ENCODE measurements at regions not wholly inside any gene's neighbourhood (a gene's known extent, or its start where the extent isn't known, plus 50 kb on each side); places are given as distances from the start of the nearest gene placed in this dataset.

DNA sequence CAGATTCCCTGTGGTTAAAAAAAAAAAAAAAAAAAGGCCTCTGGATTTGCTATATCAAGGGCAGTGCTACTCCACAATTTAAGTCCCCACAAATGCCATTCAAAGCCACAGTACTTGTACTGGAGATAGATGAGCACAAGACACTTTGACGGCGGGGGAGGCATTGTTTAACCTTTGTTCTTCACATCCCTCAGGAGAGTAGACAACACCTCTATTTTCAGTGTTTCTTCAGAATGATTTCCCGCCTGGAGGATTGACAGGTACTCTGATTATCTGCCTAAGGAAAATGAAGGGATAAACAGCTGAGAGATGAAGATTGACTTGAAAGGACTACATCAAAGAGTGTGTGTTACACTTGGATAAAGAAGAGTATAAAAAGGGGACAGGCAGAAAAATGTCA lies 58.7 kb downstream of the OTOL1 start:
- no peak for DNase-seq

DNA sequence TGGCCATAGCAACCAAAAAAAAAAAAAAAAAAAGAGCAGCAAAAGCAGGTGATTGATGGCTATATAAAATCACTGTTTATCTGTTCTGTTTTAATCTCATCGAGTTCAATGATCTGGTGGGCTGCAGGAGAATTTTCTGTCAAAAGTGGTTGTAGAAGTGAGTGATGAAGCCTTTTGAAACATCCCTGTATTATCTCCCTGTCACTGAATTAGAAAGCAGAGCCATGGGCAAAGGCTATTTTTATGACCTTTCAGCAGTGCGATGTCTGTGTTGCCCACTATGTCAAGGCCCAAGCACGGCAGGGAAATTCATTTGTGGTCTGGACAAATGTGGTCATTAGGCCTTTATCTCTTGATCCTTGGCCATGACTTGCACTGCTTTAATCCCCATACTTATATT lies 59.9 kb downstream of the OTOL1 start:
- no peak for DNase-seq

DNA sequence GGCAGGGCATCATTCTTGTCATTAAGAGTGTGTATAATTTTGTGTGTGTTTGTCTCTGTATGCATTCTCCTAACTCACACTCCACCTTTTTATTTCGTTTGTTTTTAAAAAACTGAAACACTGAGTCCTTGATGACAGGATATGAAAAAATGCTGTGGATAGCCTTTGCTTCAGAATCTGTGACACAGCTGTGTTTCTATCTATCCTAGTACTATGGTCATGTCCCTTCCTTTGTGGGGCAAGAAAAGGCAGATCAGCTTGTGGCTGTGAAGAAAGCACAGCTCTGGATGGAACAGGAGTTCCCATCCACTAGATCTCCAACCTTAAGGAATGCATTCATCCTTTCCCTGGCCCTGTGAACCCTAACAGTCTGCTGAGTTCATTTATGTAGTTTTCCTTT lies 60.3 kb downstream of the OTOL1 start:
- no peak for DNase-seq

DNA sequence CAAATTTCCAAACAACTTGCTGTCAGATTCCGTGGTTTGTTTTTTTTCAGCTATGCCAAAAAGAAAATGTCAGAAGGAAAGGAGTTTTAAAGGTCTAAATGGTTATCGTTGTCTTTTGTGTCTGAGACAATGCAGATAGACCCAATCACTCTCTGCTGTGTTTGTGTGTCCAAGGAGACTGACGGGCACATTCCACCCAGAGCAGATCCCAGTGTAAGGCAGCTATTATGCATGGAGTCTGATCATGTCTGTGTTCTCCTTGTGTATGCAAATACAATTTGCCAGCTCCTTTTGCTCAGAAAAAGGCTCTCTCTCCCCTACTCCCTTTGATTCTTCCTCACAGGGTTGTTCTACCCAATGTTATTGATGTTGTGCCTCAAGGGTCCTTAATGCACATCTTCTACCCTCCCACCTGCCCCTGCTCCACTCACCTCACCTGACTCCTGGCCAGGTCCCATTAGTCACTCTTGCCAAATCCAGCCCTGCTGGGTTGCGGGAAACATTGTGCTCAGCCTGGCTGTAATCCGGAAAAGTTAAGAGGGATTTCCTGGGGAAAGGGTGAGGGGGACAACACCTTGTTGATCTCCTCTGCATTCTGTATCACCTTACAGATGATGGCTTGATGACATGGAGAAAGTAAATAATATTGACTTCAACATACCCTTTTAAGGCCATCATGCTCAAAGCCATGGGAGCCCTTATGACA lies 61.0 kb downstream of the OTOL1 start:
- no peak for DNase-seq

DNA sequence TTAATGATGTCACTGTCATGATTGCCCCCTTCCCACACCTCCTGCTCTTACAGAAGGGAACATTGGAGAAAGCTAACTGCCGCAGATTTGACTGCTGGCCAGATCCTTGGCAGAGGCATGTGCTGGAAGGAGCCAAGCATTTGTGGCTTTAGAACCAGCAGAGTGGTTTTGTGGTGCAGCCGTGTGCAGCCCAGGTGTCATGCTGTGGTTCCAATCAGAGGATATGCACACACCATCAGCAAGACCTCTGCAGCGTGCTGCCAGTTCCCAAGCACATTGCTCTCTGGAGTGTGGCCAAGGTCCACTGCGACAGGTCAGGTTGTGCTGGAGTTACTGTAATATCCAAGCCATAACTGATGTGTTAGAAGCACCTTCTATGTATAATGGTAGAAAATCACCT lies 61.6 kb downstream of the OTOL1 start:
- no peak for DNase-seq

DNA sequence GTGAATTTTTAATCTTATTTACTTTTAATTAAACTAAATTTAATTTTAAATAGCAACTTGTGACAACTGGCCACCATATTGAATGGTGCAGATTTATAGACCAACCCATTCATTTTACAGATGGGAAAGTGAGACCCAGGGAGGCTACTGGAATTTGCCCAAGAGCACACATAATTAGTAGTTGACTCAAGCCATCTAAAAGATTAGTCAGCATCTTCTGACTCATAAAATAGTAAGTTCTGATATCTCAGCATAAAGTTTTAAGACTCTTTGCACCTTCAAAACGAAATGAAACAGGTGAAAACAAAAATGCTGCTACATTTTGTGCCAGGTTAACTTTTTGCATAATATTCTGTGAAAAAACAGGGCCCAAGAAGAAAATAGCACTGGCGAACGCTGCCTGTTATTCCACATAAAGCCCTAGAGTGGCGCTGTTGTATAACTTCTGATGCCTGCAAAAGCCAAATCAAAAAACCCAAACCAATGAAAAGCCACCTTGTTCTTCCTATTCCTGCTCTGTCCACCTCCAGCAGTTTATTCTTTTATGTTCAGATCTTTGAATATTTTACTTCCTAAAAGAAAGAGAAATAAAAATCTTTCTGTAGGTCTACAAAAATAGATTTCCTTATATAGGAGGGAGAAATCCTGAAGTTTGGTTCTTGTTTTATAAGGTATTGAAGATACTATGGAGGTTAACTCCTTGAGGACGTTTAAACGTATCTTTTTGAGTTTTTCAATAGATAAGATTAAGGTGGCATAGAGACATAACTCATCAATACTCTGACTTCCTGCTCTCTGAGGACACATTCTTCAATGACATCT lies 62.8 kb downstream of the OTOL1 start:
- peak; percentile 57 for DNase-seq

DNA sequence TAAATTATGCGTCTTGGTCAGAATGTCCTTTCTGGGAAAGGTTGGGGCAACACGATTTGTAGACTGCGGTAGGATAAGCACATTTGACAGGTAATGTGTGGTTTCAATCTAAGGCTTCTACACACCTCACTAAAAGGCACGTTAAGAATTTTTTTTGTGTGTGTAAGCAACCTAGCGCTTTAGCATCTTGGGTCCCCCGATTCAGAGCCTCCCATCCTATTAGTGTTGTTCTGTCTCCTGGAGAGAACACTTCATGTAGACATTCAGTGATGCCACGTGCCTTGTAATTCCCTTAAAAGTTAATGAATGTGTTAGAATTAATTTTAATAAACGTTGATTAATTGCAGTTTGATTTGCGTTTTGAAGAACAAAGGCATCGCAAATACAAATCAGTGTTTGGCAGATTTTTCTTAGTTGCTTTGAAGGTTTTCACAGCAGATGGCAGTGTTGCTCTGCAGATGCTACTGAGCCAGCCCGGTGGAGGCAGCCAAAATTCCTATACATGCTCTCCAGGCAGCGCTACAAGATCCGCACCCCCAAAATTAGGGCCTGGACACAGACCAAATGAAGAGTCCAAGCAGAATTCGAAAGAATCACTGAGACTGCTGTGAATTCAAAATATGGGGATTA lies 63.5 kb downstream of the OTOL1 start:
- peak; percentile 57 for DNase-seq

DNA sequence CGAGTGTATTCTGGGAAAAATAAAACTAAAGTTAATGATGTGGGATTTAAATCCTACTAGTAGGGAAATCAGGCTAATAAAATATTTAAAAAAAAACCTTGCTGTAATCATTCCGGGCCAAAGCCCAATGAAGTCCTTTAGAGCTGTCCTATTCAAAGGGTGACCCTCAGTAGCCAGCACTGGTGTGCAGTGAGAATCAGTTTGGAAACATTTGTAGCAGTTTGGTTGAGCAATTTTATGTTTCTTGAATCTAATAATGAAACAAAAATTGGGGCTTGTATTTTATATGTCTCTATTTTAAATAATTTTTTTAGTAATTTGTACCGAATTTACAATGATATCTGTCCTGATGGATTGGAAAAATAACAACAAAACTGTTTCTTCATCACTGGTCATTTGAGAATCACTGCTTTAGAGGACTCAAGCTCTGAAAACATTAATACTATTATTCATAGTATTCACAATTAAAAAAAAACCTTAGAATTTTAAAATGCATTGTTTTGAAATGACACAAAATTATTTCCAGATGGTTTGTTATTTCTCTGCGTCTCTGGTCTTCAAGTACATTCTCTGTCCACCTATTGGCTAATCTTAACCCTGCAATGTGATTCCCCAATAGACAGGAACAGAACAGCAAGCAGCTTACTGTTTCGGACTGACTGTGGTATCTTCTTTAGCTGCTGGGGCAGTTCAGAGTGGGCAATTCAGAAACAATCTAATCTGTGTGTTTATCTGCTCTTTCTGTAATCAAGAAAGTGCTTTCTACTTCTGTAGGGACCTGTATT lies 71.2 kb downstream of the OTOL1 start:
- DNase-seq, result no peak

DNA sequence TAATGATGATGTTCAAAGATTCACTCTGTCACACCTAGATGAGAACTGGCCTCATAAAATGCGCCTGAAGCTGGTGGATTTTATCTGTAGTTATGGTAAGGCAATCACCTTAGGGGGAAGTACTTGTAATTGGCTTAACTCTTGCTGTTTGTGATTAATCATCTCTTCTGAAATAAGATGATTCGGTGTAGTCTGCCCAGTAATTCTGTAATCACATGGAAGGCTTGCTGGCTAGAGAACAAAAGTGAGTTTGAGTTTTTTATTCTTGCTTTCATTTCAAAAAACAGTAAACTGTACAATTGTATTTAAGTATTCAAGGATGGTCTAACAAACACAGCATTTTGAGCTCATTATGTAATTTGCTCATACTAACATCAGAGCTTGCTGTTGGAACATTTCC lies 72.1 kb downstream of the OTOL1 start:
- DNase-seq, result no peak

DNA sequence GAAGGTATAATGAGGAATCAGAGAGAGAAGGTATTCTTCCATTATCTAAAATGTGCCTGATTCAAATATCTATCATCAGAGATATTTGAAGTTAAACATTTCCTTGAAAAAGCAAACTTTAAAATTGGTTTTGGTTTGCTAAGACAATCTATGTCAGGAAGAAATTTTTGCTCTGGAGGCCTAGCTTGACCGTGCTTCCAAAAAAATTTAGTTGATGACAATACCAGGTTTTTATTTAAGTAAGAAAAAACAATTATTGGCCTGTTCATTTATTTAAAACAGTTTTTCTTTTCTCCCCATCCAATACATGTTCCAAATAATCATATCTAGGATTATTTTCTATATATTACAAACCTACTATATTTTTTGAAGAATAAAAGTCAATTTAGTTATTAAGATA lies 75.3 kb downstream of the OTOL1 start:
- DNase-seq, result no peak

DNA sequence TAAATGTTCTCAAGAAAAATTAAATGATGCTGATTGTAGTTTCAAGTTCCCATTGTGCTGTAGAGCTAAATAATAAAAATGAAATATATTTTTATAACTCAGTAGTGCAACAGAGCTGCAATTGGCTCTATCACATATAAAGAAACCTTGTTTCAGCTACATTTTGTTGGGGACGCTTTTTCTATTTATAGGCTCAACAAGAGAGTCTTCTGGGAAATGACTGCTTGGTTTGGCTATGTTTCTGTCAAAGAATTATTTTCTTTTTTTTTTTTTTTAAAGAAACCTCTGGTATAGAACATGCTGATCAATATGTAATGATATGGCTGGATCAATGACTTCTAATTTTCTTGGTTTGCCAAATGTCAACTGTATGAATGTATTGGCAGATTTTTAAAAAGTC lies 76.5 kb downstream of the OTOL1 start:
- no peak for DNase-seq

DNA sequence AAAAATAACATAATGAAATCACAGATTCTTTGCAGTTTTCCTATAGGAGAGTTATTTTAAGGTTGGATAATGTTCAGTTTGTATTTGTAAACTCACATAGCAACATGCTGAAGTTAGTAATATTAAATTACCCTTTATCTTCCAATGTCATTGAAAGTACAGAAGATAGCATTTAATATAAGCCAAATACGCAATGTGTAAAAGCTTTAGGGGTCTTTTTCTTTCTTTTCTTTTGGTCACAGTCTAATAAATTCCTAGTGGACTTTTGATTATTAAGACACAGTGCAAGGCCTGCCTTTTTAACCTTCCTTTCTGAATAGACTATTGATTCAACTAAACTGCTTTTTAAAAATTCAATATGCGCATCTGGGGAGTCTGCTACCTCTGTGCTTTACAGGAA lies 79.3 kb downstream of the OTOL1 start:
- no peak for DNase-seq

DNA sequence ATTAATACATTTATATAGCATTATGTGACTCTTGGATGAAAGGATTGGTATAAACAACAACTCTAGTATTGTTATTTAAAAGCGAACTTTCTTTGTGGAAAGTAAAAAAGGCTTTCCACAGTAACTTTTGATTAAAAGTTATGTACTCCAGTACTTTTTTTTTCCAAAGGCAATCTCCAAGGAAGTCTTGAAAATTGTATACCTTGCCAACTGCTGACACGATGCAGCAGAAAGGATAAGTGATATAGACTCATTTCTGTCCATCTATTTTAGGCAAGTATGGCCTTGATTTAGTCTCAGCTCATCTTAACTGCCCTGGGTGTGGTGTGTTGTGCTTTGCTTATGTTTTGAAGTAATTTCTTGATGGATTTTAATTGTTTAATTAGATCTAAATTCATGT lies 79.7 kb downstream of the OTOL1 start:
- DNase-seq, result no peak

DNA sequence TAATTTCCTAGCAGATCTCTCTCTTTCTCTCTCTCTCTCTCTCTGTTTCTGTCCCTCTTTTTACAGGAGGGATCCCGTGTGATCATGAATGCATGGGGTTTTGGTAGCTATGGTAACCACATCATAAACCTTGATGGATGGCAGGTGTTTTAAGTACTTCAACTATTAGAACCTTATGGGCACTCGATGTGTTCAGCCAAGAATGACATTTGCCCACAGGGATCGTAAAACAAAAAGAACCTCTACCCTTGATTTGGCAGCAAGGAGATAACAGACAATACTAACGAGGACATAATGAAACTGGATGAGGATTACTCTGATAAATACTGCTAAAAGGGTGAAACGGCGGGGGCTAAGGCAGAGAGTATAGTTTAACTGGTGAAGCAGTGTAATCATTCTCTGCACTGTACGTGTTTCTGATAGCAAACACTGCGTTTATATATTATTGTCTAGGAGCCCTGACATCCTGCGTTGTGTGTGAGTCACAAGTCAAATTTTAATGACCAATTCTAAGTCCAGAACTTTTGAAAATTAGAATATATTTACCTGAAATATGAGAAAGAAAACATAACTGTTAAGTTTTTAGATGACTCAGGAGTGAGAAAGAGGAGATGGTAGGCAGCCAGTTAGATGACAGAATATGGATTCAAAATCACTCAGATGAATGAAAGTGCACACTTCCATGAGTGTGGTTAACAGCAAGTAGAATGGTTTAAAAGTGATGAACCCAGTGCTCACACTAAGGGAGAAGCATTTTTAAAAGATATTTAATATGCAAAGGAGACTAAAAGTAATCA lies 80.3 kb downstream of the OTOL1 start:
- DNase-seq, result peak; percentile 75

DNA sequence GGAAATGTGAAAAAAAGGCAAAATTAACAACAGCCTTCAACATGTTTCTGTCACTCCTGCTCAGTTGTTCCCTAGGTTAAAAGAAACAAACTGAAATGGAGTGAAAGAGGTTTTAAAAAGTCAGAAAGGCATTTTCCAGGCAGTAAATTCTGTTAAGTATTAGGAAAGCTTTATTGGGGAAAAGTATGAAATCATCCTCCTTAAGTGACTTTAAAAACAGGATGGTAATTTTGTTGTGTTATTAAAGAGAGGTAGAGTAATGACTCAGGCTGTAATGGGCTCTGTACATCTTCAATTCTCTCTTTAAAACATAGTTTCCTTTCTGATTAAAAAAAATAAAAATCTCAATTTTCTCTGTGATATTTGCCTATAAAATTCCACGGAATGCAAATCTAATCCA lies 81.1 kb downstream of the OTOL1 start:
- no peak for DNase-seq

DNA sequence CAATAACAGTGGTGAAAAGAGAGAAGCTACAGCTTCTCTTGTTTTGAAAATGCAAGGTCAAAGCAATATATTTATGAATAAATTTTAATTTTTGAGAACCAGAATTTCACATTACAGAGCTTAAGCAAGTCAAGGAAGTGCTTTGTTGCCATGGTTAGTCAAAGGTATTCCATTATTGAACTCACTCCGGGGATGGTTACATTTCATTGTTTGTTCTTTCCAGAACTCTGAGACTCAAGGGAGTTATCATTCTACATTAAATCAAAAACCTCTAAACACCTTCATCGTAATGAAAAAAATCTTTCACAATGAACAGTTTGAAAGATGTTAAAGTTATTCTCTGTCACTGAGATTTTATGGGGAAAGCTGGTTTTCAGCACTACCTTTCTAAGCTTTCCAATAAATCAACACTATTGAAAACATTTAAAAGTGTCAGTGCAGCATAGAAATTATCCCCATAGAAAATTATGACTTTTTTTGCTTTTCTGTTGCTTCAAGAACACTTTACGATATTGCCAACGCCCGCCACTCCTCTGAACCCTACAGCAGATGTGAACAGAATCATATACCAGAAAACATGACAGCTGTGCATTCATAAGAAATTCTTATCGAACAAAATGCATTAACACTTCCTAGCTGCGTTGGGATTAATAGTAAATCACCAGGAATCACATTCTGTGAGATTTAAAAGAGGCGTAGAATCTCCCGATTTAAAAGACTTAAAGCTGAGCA lies 83.0 kb downstream of the OTOL1 start:
- no peak for DNase-seq

DNA sequence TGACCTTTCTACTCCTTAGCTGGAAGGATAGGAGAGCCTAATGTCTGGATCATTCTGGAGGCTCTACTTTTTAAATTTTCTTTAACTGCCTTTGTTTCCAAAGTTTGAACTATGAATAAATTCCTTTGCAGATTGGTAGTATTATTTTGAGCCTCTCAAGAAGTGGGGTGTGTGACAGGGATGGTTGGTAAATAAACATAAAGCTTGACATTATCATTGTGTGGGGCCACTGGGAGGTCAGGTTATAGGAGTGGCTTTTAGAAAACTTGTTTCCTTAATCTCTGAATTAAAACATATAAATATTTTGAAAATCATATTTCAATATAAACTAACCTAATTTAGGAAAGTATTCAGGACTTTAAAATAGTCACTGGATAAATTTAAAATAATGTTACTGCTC lies 89.3 kb downstream of the OTOL1 start:
- DNase-seq, result no peak

DNA sequence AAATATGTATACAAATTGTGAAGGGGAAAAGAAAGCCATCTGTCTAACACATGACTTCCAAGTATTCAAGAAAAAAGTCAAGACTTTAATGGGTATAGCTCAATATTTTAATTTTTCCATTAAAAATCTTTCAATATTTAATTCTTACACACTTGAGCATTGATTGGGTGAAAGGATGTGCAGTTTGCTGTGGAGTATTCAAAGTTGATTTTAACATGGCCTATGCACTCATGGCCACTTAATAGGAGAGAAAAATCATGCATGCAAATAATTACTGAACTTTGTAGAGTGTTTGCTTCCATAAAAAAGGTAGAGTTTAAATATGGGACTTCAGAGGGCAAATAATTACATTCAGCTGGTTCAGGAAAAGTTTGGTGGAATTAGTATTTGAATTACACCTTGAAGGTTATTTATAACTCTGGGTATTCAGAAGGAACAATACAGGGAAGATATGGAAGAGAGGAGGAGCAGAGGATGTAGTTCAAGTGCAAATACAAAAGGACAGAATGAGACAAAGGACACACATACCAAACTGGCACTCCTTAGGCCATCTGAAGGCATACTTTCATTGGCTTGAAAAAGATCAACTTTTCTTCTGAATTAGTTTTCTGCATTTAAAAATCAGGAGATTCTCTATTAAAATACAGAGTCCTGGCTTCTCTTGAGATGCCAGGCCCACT lies 90.1 kb downstream of the OTOL1 start:
- DNase-seq, result no peak

DNA sequence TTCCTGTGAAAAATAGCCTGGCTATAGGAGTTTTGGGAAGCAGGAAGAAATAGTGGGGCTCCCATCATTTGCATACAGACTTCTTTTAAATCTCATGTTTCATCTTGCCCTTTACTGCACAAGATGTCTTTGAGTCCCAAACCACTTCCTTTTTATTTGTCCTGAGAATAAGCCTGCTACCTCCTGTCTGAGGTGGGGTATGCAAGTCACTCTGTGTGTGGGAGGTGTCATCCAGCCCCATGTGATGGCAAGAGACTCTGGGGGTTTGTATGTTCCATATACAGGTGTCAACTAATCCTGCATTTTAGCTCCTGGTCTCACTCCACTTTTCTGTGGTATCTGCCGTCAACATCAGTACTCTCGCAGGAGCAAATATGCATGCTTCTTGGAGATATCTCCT lies 102.0 kb downstream of the OTOL1 start:
- DNase-seq, result no peak

DNA sequence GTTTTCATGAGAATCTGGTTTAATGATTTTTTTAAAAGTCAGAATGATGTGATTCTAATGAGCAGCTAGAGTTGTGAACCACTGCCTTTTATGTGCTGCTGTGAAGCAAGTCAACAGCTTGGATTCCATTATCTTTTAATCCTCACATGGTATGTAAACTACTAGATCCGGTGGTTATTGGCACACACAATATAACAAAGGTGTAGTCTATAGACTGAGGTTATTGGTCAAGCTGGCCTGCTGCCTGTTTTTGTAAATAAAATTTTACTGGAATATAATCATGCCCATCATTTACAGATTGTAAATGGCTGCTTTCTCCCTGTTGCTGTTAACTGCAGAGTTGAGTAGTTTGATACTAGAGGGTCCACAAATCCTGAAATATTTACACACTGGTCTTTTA lies 103.1 kb downstream of the OTOL1 start:
- DNase-seq, result peak; percentile 21

DNA sequence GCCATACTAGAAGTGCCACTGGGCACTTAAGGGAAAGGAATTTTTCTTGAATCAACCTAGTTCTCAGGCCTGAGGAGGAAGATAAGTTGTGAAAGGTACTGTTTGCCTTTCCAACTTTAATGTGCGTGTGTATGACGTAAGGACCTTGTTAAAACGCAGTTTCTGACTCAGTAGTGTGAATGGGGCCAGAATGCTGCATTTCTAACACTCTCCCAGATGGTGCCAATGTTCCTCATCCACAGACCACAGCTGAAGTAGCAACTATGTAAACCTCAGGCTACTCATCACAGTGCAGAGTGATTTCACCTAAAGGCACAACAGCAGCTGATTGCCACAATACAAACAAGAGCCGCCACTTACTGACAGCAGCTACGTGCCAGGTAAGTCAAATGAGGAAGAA lies 103.6 kb downstream of the OTOL1 start:
- DNase-seq, result peak; percentile 88
